HG03457 (cell line): ENCODE measurements at regions not wholly inside any gene's neighbourhood (a gene's known extent, or its start where the extent isn't known, plus 50 kb on each side); places are given as distances from the start of the nearest gene placed in this dataset.
"Not testable (repeated sequence)": the region's sequence is repeated elsewhere in the genome, so short reads cannot be mapped to it uniquely, and the experiment has no call there.

Source experiments
- ATAC-seq: cut with Tn5 transposase; IDR thresholded peaks from one replicate; pipeline ENCODE4 v1.9.1; 2021; ENCODE audit warnings: moderate number of reproducible peaks; ENCODE audit not compliant: unreplicated experiment

DNA sequence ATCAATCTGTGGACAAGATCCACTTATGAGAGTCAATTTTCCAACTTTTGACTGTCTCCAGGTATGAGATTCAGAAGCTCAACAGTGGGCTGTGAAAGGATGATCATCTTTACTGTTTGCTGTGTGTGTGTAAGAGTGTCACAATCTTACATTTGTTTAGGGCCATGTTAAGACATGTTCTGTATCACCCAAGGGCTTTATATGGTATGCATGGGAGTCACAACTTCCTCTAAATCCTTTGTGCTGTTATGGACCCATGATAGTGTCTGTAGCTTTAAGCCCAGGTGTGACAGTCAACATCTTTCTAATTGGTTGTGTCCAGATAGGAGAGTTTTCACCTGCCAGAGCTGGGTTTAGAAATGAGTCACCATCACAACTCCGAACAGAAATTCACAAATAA lies 70.2 kb downstream of the ZNF726 start:
- ATAC-seq = not testable (repeated sequence)

DNA sequence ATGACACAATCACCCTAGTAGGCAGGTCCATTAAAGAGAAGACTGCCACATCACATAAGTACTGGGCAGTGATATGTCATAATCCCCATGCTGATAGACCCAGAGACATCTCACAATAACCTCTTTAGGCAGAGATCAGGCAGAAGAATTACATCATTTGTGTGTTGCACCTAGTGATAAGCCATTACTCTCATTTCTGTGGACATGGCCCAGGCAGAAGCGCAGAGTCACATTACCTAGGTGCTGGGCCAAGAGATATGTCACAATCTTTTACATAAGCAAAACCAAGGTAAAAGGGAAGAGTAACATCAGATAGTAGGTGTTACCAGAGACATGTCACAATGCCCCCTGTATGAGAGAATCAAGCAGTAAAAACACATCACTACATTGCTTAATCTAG lies 71.9 kb downstream of the ZNF726 start:
- ATAC-seq = no peak

DNA sequence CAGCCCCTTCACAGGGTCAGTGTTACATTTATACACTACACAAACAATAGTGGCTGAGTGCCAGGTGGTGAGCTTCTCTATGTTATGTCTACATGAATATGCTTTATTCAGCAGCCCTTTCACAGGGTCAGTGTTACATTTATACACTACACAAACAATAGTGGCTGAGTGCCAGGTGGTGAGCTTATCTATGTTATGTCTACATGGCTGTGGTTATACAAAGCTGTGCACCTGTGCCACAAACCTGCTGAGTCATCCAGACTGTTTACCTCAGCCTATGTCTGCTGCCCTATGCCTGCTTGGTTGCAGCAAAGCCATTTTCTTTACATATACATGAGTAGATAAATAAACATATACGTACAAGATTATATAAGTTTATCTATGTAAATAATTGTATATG lies 76.5 kb downstream of the ZNF726 start:
- ATAC-seq = no peak

DNA sequence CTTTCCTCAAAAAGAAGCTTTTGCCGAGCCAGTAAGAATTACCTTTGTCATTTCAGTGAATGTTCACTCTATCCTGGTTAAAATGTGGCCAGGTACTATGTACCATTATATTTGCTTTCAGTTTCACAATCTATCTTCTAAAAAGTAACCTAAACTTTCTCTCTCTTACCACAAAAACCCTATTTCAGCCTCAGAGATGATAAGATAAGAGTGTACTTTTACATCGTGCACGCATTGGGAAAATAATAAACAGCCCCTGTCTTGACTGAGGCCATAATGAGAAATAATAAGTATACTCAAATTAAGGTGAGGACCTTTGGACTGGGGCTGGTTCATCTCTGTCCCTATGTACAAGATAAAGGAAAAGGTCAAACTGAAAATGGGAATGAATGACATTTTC lies 77.7 kb downstream of the ZNF726 start:
- ATAC-seq = no peak

DNA sequence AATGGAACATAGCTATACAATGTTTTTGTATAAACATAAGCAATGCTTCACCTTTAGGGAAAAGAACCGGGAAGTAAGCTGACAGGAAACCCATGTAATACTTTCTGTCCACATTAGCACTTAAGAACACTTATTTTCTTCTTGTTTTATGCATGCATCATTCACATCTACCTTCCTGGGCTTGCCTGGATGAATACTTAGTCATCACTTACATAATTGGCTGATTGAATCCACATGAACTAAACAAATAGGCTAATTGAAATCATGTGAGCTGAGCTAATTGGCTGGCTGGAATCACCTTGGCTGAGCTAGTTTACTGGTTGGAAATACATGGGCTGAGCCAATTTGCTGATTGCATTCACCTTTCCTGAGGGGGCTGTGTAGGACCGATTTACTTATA lies 78.8 kb downstream of the ZNF726 start:
- ATAC-seq = no peak

DNA sequence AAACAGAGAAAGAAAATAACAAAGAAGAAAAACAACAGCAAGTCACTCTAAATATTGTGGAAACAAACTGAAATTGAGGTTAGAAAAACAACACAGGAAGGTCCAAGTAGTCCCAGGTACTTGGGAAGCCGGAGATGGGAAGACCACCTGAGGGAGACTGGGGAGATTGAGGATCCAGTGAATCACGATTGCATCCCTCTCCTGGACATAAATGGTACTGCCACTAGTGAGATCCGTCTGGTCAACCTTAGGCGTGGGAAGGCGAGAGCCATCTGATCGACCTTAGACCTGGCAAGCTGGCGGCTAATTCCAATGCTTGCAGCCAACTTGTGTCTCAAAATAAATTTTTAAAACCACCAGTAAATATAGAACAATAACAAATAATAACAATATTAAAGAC lies 81.9 kb downstream of the ZNF726 start:
- ATAC-seq = no peak

DNA sequence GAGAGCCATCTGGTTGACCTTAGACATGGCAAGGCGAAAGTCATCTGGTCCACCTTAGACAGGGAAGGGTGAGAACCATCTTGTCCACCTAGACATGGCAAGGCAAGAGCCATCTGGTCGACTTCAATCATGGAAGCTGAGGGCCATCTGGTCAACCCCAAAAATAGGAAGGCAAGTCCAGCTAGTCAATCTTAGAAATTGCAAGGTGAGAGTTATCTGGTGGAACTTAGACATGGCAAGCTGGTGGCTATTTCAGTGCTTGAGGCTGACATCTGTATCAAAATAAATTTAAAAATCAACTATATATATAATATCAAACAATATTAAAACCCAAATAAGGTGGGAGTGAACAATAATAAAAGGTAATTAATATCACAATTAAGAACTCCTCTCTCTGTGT lies 83.9 kb downstream of the ZNF726 start:
- no peak for ATAC-seq

DNA sequence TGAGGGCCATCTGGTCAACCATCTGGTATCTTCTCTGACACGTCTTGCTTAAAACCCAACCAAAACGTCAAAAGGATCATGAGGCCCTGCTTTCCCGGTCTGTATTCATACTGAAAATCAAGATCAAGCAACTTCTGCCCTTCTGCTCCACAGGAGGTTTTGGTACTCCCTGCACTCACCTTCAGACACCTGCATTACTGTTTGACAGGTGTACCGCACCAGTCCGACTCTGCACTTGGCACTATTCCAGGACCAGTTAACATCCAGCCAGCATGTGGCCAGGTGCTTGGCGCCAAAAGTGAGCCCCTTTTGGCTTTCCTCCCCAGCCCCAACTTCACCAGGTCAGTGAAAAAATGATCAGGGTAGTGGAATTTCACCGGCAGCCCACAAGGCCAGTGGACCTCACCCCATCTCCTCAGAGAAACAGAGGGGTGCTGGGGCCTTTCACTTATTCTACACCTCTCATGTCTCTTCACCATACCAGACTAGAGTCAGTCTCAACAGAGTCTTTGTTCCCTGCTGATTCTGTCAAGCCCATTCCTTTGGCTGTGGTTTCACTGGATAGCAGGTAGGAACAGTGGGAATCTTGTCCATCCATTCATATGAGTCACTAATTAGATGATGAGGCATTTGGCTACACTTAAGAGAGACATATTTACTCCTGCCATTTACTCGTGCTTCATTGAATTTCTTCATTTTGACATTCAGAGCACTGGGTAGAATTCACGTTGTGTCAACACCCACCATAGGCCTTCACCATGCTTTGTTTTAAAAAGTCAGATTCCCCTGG lies 85.3 kb downstream of the ZNF726 start:
- no peak for ATAC-seq

DNA sequence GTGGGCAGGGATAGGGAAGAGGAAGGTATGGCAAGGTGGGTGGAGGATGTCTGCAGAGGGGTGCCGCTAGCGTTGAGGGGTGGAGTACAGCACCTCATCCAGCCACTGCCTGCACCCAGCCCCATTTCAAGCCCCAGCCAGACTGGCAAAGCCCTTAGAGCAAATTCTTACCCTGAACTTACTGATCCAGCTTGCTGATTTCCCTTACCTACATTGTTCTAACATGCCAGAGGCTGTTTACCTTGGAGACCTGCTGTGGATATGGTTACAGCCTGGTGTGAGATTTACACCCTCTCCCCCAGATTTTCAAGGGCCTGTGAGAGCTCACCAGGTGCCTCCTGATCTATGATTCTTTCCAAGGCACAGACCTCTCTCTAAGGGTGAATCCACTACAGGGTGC lies 86.0 kb downstream of the ZNF726 start:
- ATAC-seq = no peak

DNA sequence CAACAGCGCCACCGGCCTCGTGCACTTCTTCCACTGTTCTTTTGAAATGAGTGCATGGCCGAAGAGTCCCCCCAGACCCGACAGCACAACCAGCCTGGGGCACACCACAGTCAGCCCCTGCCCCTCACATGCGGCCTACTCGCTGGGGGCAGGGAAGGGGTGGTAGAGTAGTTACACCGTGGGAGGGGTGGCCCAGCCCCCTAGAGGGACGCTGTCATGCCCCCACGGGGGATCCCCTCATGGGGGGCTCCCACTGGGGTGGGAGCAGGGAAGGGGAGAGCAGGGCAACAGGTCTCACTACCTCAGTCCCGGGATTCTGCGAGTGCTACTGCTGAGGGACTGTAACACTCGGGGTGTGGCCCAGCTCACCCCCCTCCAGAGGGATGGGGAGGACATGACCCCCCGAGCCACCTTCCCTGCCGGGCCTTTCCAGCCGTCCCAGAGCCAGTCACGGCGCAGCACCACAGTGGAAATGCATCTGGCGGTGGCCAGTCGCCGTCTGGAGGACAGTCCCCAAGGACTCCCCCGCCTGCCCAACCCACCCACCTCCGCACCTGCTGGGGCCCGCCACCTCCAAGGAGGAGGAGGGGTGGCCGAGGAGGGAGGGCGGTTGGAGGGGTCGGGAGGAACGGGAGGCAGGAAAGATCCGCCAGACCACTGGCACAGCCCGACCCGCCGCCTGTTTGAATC lies 84.6 kb upstream of the ZNF254 start:
- no peak for ATAC-seq

DNA sequence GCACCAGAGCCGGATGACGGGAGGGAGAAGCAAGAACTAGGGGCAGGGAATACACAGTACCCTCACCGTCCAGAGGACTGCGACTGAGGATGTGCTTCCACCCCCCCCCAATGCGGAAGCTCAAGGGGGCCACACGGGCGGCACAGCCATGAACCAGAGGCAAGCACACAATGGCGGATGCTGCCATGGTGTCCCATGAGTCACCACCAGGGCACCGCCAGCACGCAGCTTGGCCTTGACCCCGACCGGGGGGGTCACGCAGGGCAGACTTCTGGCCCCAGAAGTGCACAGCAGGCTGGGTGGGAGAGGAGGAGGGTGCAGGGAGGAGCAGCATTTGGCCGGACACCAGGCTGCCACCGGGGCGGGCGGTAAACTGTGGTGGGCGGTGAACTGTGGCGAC lies 83.5 kb upstream of the ZNF254 start:
- ATAC-seq = no peak

DNA sequence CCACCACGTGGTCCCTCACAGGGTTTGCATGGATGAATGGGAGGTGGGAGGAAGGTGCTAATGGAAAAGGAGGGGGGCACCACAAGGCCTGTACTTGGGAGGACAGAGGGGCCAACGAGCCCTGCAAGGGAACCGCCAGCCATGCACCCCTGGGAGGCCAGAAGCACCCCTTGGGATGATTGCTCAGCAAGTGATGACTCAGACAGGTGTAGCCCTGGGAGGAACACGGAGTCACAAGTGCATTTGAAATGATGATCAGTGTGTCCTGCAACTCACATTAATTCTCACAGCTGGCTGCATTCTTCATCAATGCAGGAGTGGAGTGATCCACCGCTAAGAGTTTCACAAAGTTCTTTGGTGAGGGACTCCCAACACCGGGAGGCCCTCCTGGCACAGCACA lies 82.8 kb upstream of the ZNF254 start:
- no peak for ATAC-seq

DNA sequence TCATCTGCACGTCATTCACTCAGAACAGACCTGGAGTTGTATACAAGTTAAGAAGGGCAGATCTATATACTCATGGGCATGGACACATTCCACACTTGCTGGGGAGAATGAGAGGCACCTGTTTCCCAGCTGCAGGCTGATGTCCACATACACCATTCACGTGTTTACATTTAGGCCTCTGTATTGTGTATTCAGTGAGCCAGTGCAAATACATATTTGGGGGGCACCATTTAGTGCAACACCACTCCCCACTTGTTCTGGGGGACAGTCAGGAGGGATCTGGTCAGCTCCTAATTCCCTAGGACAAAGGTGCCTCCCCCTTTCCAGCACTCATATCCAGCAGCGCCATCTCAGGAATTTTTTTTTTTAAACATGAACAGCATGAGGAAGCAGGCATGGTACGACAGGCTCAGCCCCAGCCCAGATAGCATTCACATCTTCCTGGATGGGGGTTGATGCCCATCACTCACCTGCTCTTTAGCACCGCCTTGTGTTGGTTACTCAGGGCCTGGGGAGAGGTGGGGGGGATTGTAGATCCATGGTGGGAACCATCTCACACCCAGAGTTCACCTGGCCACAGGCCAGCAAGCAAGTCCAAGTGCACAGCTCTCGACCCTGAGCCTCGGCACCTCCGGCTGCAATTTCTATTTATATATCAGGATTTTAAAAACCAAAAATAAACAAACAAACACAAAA lies 56.9 kb upstream of the ZNF254 start:
- ATAC-seq = no peak

DNA sequence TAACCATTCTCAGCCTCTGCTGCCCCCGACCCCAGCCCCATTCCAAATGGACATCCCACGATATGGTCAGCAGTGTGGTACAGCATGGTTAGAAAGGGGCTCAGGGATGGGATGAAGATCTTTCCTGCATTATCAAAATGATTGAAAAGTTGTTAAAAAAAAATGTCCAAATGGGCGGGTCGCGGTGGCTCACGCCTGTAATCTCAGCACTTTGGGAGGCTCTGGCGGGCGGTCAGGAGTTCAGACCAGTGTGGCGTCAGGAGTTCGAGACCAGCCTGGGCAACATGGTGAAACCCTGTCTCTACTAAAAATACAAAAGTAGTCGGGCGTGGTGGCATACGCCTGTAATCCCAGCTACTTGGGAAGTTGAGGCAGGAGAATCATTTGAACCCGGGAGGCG lies 54.3 kb upstream of the ZNF254 start:
- ATAC-seq = no peak

DNA sequence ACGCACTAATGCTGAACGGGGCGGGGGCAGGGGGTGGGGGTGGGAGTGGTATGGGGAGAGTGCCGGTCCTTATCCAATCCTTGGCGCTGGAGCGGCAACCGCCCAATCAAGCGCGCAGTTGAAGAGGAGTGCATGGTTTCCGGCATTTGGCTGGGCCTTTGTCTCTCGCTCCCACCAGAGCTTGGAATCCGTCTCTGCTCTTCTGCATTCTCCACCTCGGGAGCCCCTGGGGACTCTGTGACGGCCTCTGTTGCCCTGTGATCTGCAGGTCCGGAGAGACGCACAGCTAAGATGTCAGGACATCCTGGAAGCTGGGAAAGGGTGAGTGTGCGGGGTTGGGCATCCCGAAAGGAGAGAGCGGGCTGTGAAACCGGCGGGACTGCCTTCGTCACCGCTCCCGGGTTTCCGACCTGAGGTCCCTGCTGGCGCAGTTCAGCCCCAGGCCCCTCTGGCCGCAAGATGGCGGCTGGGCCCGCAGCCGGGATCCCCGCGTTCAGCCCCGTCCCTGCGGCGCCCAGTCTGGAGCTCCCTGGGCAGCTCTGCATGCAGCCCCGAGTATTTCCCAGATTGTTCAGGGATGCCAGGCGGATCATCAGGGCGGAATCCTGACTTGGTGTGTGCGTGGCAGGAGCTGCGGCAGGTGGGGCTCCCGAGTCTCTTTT lies 53.6 kb upstream of the ZNF254 start:
- peak; percentile 85 for ATAC-seq

DNA sequence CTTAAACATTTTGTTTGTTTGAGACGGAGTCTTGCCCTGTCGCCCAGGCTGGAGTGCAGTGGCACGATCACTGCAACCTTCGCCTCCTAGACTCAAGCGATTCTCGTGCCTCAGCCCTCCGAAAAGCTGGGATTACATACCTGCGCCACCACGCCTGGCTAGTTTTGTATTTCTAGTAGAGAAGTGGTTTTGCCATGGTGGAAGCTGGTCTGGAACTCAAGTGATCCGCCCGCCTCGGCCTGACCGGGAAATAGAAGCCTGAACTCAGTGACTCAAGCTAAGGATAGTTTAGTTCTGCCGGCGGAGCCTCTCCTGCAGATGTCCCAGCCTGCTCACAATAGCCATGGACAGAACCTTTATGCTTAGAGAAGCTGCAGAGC lies 53.0 kb upstream of the ZNF254 start:
- peak; percentile 24 for ATAC-seq

DNA sequence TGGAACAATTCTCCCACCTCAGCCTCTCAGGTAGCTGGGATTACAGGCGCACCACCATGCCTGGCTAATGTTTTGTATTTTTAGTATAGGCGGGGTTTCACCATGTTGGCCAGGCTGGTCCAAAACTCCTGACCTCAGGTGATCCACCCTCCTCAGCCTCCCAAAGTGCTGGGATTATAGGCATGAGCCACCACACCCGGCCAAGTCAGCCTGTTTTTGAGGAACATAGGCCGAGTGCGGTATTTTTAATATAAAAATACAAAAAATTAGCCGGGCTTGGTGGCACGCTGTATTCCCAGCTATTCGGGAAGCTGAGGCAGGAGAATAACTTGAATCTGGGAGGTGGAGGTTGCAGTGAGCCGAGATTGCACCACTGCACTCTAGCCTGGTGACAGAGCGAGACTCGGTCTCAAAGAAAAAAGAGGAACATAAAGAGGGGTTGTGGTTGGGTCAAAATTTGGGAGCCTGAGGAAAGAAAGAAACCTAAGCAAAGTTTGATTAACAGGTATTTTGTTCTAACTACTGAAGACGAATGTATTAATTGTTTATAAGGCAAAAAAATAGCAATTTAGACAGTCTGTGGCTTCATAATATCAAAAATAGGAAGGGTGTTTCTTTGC lies 51.6 kb upstream of the ZNF254 start:
- ATAC-seq = not testable (repeated sequence)
